HG03025 (cell line): ENCODE measurements at regions not wholly inside any gene's neighbourhood (a gene's known extent, or its start where the extent isn't known, plus 50 kb on each side); places are given as distances from the start of the nearest gene placed in this dataset.

Source experiments
- ATAC-seq: cut with Tn5 transposase; IDR thresholded peaks from one replicate; pipeline ENCODE4 v1.9.1; 2021; ENCODE audit warnings: mild to moderate bottlenecking, moderate library complexity; ENCODE audit not compliant: unreplicated experiment, low FRiP score

DNA sequence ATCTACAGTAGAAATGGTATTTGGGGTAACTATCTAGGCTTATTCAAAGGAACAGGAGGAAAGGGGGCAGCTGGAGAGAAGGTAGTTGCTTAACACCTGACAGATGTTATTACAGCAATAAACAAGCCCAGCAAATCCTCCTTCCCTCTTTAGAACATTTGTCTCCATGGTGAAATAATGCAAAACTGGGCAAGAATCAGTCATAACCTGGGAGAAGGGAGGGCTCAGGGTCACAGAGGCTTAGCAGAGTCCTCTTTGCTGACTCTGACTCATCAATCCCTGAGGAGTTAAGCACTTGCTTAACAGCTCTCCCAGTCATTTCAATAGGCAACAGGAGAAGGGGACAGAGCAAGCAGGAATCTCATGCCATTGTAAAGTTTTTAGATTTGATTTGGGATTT lies 230.3 kb downstream of the IBTK start:
- ATAC-seq = no peak

DNA sequence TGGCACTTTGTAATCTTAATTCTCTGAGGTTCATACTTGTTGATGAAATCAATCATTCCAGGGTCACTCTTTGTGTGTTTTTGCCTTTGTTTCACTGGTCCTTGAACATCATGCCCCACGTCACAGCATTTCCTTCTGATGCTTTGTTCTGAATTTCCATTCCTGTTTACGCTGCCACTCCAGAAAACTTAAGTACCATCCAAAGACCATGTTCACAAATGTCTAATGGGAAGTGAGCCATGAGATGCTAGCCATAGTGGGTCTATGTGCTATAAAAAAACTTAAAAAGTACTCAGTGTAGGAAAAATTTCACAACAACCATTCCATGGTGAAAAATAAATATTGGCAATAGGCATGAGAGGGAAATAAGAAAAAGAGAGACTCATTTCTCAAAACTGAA lies 232.0 kb downstream of the IBTK start:
- no peak for ATAC-seq

DNA sequence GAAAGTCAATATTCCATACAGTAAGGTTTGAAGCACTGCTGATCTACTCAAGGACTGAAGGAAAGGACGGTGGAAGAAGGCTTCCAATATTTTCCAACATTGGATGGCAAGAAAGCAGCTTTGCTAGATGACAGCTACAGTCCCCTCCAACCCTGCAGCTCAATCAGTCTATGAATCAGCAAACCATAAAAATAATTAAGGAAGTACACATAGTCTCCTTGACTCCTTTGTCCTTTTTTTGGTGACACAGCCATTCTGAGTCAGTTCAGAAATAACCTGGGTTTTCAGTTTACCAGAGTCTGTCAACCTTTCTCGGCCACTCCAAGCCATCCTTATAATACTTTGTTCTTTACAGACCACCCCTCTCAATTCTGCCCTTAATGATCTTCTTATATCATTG lies 232.5 kb downstream of the IBTK start:
- no peak for ATAC-seq

DNA sequence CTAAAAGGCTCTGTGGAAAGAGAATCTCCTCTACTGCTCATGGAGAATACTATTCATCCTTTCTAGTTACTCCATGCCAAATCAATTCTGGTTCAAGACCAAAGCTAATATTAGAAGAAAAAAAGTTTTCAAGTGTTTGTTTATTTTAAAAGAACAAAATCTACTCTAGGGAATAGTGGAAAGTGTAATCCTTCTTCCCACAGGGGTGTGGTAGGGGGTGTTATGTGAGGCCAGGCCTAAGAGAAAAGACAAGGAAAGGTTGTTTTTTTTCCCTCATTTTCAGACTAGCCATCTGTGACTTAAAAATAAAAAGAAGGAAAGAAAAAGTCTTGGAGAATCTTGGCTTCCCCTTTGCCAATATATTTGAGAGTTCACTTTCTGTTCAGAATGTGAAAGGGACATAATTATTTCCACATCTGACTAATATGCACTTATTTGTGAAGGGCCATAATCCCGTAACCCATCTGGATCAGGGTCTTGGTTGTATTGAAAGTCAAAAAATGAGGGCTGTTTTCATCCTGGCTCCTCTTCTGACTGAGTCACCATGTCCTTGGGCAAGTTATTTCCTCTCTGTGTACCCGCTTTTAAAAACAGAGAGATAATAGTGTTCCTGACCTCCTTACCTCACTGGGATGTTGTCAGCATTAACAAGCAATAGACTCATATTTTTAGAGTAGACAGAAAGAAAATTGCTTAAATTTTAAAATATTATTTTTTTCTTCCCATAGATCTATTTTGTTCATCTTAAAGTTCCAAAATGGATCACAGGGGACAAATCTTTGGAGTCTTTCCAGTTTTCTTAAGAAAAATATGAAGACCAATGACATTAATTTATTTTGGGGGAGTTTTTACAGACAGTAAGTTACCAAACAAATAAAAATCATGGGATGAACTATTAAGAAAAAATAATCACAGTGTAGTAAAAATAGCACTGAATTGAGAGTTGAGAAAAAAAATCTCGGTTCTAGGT lies 233.7 kb downstream of the IBTK start:
- no peak for ATAC-seq

DNA sequence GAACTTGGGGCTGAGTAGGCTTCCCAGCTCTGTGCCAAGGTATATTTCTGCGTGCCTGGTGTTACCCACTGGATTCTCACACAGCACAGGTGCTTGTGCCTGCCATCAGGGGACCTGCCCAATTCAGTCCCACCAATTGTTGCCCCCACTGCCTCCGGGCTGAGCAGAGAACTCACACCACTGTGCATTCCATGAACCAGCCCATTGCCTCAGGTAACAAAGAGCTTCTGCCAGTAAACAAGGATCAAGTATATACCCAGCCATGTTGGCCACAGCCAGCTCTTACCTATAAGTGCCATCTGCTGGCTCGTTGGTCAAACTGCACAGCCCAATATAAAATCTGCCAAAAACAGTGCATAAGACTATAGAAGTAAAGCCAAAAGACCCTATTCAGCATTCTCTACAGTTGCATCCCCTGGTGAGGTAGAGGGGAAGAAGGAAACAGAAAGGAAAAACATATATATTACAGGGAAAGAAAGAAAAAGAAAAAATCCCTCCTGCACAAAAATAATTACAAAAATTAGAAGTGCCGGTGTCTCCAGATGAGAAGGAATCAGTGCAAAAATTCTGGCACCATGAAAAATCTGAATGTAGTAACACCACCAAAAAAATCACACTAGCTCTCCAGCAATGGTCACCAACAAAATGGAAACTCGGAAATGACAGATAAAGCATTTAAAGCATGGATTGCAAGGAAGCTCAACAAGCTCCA lies 241.4 kb downstream of the IBTK start:
- ATAC-seq = peak; percentile 89

DNA sequence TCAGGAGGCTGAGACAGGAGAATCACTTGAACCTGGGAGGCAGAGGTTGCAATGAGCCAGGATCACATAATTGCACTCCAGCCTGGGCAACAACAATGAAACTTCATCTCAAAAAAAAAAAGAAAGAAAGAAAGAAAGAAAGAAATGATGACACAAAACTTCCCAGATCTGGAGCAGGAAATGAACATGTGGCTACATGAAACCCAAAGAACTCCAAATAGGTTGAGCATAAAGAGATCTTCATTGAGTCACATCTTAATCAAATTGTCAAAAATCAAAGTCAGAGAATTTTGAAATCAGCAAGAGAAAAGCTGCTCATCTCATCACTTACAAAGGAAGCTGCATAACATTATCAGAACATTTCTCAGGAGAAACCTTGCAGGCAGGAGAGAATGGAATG lies 247.0 kb downstream of the IBTK start:
- ATAC-seq = no peak

DNA sequence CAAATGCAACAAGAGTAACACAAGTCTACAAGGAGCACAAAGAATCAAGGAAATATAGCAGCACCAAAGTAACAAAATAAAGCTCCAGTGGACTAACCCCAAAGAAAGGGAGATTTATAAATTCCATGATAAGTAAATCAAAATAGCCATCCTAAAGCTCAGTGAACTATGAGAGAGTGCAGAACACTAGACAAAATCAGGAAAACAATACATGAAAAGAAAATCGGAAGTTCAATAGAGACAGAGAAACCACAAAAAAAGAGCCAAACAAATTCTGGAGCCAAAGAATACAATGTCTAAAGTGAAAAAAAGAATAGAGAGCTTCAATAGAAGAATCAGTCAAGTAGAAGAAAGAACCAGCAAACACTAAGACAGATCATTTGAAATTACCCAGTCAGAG lies 247.3 kb upstream of the TENT5A start:
- ATAC-seq = no peak

DNA sequence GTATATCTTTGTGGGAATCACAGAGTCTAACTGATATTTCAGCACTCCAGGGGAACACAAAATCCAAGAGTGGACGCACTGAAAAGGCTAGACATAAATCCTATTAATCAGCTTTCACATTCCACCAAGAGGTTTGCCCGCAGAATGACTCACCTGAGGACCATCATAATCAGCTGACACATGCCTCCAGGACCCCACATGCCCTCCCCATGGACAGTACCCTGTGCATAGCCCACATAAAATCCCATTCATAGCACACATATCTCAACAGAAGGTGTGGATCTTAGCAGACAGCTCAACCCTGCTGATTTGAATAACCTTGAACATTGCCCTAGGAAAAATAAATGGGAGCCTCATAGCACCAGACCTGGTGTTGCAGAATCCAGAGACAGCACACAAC lies 246.8 kb upstream of the TENT5A start:
- ATAC-seq = no peak

DNA sequence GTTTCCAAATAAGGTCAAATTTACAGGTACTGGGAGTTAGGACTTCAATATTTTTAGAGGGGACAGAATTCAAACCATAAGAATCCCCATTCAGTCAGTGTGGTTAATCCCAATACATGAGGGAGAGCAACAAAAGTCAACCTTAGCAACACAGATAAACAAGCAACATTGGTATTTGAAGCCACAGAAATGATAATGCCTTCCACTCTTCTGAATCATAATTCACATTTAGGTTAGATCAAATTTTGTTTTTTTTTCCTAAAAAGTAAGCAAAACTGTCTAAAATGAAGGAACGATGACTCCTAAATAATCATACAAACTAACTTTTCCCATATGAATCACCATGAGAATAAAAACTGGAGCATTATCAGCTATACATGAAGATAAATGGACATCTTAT lies 246.0 kb upstream of the TENT5A start:
- ATAC-seq = no peak

DNA sequence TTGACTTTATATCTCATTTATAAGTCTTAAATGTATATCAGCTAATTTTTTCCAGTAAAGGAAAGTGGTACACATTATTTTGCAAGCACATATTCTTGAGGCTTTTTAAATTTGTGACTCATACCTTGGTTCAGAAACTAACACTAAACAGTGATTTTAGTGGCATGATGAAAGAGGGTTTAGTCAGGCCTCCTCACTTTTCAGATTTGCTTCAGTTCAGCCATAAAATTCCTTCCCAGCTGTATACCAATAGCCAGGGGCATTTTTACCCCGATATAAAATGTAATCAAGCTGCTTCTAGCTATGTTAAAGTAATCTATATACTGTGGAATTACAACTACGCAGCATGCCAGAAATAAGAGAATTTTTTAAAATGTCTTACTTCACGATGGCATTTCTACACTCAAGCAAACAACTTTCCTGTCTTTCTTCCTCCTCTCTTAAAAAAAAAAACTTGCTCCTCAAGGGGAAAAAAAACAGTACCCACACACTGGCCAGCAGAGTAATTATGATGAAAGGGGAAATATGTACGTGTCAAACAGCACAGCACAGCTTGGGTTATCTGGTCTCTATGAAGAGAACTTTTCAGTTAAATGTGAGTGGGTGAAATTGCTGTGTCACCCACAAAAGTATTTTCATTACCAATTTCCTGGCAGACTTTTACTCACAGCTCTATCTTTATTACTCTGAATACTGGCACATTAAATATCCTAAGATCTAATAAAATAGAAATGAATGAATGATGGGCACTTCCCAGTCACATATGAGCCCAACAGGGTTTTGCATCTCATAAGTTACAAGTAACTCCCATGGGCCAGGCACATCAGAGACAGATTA lies 244.8 kb upstream of the TENT5A start:
- no peak for ATAC-seq

DNA sequence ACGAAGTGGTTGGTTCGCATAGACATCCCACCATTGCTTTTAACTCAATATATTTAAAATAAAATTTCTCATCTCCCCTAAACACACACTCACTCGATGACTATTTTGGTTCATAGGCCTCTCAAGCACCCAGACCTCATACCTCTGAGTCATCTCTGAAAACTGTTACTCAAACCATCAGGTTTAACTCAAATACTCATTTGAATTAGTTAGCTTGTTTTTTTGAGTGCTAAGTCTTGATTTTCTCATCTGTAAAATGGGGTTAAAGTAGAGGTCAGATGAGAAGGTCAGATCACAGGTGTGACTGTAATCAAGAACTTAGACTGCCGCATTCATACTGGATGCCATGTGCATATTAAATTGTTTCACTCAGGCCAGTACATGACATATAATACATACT lies 243.9 kb upstream of the TENT5A start:
- peak; percentile 71 for ATAC-seq

DNA sequence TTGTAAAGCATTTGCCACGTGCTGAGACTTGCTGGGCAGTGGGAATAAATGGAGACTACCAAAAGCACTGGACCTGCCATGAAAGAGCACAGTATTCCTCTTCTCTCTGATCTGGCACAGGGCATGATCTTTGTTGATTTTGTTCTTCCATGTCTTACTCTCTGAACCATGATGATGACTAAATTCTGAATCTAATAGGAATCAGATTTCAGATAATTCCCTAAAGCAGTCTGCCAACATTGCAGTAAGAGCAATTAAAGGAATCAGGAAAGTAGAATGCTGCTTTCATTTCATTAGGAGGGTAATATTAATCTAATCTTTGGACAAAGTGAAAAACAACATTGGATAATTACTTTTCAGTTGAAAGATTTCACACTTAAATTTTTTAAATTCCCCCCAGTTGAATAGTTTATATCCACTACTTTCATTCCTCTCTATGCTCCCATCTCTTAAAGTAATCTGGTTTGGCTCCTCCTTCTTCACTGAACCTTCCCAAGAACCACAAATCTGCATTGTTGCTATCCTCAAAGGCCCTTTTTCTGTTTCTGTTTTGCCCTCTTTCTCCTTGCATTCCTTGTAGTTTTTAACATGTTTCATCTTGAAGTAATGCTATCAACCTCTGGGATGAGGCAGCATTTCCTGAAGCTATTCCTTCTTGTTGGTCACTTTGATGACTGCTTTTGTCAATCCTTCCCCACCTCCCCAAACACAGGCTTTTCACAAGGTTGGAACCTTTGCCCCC lies 243.2 kb upstream of the TENT5A start:
- no peak for ATAC-seq

DNA sequence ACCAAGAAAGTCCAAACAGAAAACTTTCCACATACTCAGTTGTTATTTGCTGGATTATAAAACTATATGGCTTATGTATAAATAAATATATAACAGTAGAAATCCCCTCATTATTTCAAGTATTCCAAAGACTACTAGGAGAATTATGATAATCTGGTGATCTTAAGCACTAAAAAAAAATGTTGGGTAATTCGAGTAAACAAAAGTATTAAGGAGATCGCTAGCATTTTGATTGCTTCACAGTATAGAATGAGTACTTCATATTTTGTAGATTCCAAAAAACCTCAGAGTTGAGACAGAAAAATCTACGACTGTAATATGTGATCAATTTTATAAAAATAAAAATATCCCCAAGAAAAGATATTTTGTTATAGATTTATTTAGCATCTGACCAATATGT lies 236.4 kb upstream of the TENT5A start:
- ATAC-seq = no peak

DNA sequence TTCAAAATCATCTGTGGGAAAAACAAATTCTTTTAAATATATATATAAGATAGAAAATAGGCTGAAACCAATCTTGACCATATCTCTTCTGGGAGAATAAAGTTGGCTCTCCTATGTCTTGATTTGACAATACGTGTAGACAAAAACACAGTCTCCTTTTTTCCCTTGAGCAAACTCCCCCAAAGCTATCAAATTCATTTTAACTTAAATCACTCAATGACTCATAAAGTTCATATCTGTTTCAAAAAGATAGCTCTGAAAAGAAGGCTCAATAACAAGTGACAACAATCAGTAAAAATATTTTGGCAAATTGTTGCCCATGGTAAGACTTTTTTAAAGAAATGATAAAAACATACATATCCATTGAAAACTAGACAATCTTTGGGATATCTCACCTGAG lies 236.0 kb upstream of the TENT5A start:
- ATAC-seq = no peak

DNA sequence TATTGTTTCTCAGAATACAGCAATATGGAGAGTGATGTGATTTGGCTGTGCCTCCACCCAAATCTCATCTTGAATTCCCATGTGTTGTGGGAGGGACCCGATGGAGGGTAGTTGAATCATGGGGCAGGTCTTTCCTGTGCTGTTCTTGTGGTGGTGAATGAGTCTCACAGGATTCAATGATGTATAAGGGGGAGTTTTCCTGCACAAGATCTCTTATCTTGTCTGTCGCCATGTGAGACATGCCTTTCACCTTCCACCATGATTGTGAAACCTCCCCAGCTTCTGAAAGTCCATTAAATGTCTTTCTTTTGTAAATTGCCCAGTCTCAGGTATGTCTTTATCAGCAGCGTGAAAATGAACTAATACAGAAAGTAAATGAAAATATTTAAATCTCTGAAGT lies 234.8 kb upstream of the TENT5A start:
- ATAC-seq = no peak

DNA sequence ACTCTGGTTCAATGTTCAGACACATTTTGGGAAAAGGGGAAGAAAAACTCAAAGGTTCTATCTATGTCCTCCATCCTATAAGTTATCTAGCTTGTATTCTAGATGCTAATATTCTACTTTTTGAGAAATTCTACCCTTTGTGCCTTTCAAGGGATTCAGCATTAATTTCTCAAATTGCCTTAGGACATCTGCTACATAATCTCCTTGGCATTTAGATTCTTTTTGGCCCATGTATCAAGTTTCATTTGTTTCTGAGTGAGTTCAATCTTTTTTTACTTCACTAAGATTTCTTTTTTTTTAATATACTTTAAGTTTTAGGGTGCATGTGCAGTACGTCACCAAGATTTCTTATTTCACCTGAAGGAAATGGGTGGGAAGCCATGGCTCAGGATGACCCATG lies 232.7 kb upstream of the TENT5A start:
- ATAC-seq = no peak

DNA sequence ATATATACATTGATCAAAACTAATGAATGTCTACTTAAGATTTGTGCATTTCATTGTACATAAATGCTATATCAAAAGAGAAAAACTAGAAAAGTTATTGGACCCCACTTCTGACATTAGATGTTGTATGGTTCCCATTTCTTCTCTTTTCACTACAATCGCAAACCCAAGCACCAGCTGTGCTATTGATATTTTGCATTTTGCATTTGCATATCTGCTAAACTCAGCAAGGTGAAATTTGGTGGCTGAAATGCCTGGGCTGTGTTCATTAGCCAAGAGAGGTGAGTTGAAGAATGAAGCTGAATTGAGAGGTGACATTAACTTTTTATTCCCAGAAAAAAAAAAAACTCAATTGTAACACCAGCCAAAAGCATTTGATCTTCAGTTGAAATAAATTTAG lies 232.1 kb upstream of the TENT5A start:
- no peak for ATAC-seq

DNA sequence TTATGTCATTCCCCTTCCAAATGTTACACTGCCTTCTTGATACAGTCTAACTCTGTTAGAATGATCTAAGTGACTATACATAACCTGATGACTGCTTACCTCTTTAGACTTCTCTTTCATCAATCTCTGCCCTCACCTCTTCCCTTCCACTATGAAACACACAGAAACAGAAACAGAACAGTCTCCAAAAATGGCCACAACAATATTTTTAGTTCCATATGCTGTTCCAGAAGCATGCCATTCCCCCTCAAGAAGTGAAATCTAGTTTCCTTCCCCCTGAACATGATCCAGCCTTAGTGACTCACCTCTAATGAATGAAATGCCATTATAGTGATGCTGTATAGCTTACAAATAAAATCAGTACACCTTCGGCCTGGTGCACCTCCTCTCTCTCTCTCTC lies 229.3 kb upstream of the TENT5A start:
- ATAC-seq = peak; percentile 43

DNA sequence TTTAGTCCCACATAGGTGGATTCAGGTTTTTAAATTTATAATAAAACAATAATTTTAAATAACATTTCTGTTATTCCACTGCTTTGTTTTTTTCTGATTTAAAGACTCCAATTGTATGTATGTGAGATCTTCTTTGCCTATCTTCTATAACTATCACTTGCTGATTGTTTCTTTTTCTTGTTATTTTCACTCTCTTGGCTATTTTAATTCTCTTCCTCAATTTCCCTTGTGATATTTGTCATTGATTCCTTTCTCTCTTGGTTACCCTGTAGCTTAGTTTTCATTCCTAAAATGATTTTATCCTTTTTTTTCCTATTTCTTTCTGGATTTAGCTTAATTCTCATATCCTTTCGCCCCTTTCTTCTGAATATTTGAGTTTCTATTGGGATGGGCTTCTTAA lies 227.3 kb upstream of the TENT5A start:
- no peak for ATAC-seq

DNA sequence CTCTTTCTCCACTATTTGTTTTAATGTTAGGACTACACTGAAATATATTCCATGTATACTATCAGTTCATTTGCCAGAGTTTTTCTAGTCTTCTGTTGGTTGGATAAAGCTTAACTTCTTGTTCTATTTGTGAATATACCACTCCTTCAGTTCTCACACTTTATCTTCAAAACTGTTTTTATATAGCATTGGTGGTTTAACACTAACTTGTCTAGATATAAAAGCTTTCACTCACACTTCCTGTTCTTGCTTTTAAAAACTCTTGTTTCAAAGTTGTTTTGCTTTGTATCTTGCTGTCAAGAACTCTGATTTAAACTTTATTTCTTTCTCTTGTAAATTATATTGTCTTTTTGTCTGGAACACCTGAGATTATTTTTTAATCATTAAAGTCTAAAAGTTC lies 226.8 kb upstream of the TENT5A start:
- ATAC-seq = no peak
